ENCODE measurements at regions not wholly inside any gene's neighbourhood (a gene's known extent, or its start where the extent isn't known, plus 50 kb on each side); places are given as distances from the start of the nearest gene placed in this dataset.

DNA sequence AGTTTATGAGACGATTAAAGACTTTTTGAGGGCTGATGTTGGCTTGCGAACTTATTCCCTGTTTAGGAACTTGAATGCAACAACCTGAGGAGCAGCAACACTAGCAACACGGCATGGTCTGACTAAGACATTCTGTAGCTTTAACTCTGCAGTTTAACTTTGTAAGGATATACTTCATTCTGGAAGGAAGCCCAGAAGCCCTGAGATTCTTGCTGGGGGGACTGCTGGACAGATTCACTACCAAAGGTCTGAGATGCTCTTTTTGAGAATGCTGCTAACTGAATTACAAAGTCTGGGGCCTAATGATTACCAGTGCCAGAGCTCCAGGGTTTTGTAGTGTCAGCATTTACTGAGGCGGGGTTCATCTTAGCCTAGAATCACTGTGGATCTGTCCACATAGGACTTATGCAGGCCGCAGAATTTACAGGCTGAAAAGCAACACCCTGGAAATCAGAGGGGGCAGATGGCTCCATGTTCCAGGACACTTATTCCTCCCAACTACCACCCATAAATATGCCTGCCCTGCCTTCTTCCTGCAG, 537.1 kb upstream of the CDH18 start:
- no peak for TF ChIP-seq CTCF (conservative IDR thresholded peaks at IDR 0.05; ENCODE audit: control insufficient read depth, insufficient read depth, low read depth, low read length)
- H3K4me3 ChIP-seq (ENCODE audit: control insufficient read depth, low read depth, low read length), result no peak overlapping the region
- no peak for DNase-seq (ENCODE audit: low read depth)

- H3K4me3 ChIP-seq (ENCODE audit: control insufficient read depth, low read depth, low read length), result no peak overlapping the region
- no peak for TF ChIP-seq CTCF (conservative IDR thresholded peaks at IDR 0.05; ENCODE audit: control insufficient read depth, insufficient read depth, low read depth, low read length)
- DNase-seq (ENCODE audit: low read depth), result no peak
Observed at GRCh38 chr5:20522905-20523482, 535.0 kb upstream of the CDH18 start.

DNA sequence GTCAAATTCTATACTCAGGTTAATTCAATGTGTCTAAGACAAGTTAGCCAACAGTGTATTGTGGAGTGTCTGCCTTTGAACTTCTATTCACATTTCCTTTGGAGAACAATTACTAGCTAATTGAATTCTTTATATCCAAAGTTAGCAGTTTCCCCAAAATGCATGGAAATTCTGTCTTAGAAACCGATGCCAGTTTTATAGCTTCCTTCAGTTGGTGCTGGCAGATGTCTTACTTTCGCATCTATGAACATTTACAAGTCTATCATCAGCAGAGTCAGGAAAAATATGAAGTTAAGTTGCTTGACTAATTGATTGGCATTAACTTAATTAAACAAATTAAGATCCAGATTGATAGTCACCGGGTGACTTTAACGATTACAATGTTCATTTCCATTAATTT, 527.6 kb upstream of the CDH18 start:
- no peak for DNase-seq (ENCODE audit: low read depth)
- no peak for TF ChIP-seq CTCF (conservative IDR thresholded peaks at IDR 0.05; ENCODE audit: control insufficient read depth, insufficient read depth, low read depth, low read length)
- H3K4me3 ChIP-seq (ENCODE audit: control insufficient read depth, low read depth, low read length), result no peak overlapping the region

- no peak for DNase-seq (ENCODE audit: low read depth)
- no peak overlapping the region for H3K4me3 ChIP-seq (ENCODE audit: control insufficient read depth, low read depth, low read length)
- no peak for TF ChIP-seq CTCF (conservative IDR thresholded peaks at IDR 0.05; ENCODE audit: control insufficient read depth, insufficient read depth, low read depth, low read length)
Observed at GRCh38 chr5:20514145-20514544, 526.1 kb upstream of the CDH18 start.

- TF ChIP-seq CTCF (conservative IDR thresholded peaks at IDR 0.05; ENCODE audit: control insufficient read depth, insufficient read depth, low read depth, low read length), result no peak
- DNase-seq (ENCODE audit: low read depth), result no peak
- no peak overlapping the region for H3K4me3 ChIP-seq (ENCODE audit: control insufficient read depth, low read depth, low read length)
Observed at GRCh38 chr5:20500546-20500945, 512.5 kb upstream of the CDH18 start.

GRCh38 chr5:20498926-20499325, 510.9 kb upstream of the CDH18 start:
- no peak overlapping the region for H3K4me3 ChIP-seq (ENCODE audit: control insufficient read depth, low read depth, low read length)
- DNase-seq (ENCODE audit: low read depth), result no peak
- TF ChIP-seq CTCF (conservative IDR thresholded peaks at IDR 0.05; ENCODE audit: control insufficient read depth, insufficient read depth, low read depth, low read length), result no peak

GRCh38 chr5:20498102-20498501, 510.1 kb upstream of the CDH18 start:
- no peak for DNase-seq (ENCODE audit: low read depth)
- H3K4me3 ChIP-seq (ENCODE audit: control insufficient read depth, low read depth, low read length), result no peak overlapping the region
- TF ChIP-seq CTCF (conservative IDR thresholded peaks at IDR 0.05; ENCODE audit: control insufficient read depth, insufficient read depth, low read depth, low read length), result no peak
